OCI-LY1 (cell line): ENCODE measurements at regions not wholly inside any gene's neighbourhood (a gene's known extent, or its start where the extent isn't known, plus 50 kb on each side); places are given as distances from the start of the nearest gene placed in this dataset.

Source experiments
- EZH2 ChIP-seq: fragments of 200-600 bp; sonication (generic), shearing (Covaris generic); IDR thresholded peaks from 2 replicates; pipeline ENCODE4 v1.8.0; 2017; ENCODE audit warnings: borderline replicate concordance, mixed run types, mild to moderate bottlenecking, antibody characterized with exemption, low read length, moderate library complexity, mixed read lengths
- TF ChIP-seq, protein P1 (sequence below): fragments of 200-600 bp; sonication (generic), shearing (Covaris generic); IDR thresholded peaks from 2 replicates; pipeline ENCODE4 v1.5.1; 2017; ENCODE audit warnings: mild to moderate bottlenecking, antibody characterized with exemption, low read length, moderate library complexity, mixed read lengths

GRCh38 chr6:156250593-156250992 lies 526.6 kb upstream of the ARID1B start:
- TF ChIP-seq, protein P1, sequence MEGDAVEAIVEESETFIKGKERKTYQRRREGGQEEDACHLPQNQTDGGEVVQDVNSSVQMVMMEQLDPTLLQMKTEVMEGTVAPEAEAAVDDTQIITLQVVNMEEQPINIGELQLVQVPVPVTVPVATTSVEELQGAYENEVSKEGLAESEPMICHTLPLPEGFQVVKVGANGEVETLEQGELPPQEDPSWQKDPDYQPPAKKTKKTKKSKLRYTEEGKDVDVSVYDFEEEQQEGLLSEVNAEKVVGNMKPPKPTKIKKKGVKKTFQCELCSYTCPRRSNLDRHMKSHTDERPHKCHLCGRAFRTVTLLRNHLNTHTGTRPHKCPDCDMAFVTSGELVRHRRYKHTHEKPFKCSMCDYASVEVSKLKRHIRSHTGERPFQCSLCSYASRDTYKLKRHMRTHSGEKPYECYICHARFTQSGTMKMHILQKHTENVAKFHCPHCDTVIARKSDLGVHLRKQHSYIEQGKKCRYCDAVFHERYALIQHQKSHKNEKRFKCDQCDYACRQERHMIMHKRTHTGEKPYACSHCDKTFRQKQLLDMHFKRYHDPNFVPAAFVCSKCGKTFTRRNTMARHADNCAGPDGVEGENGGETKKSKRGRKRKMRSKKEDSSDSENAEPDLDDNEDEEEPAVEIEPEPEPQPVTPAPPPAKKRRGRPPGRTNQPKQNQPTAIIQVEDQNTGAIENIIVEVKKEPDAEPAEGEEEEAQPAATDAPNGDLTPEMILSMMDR, result no peak
- TF ChIP-seq EZH2, result no peak
